Tibial nerve (tissue), 4 donors: ENCODE measurements at regions not wholly inside any gene's neighbourhood (a gene's known extent, or its start where the extent isn't known, plus 50 kb on each side); places are given as distances from the start of the nearest gene placed in this dataset.

Source experiments
- DNase-seq, 2 donors: peaks; one replicate each; pipeline ENCODE4 v3.0.0-alpha.2; 2019; ENCODE audit warnings: low spot score in 2 of 2
- H3K27ac ChIP-seq, 4 donors: fragments of 200-600 bp; sonication (generic) in 3 of 4; one replicate each; pipeline ENCODE4 v1.5.1; 2017 to 2019; ENCODE audit warnings: mild to moderate bottlenecking in 1 of 4
- H3K27me3 ChIP-seq, 2 donors: fragments of 200-600 bp; sonication (generic) in 1 of 2; one replicate each; pipeline versions ENCODE4 v1.5.1 to v1.6.0; 2017 to 2019
- H3K36me3 ChIP-seq, 3 donors: fragments of 200-600 bp; sonication (generic); one replicate each; pipeline ENCODE4 v1.5.1; 2018 to 2019
- H3K4me1 ChIP-seq, 4 donors: fragments of 200-600 bp; sonication (generic) in 3 of 4; one replicate each; pipeline ENCODE4 v1.5.1; 2017 to 2019
- H3K4me3 ChIP-seq, 4 donors: fragments of 200-600 bp; sonication (generic) in 3 of 4; one replicate each; pipeline ENCODE4 v1.5.1; 2017 to 2019; ENCODE audit warnings: mild to moderate bottlenecking in 1 of 4, moderate library complexity in 1 of 4
- H3K9me3 ChIP-seq, 4 donors: fragments of 200-600 bp; sonication (generic) in 3 of 4; one replicate each; pipeline ENCODE4 v1.5.1; 2017 to 2019
- EP300 ChIP-seq, 2 donors: sonication (generic); formaldehyde crosslinking; IDR thresholded peaks; one replicate each; pipeline ENCODE4 v1.6.1; 2017; ENCODE audit warnings: antibody characterized with exemption in 2 of 2, mild to moderate bottlenecking in 1 of 2
- POLR2A ChIP-seq, 2 donors: fragments of 450-650 bp; IDR thresholded peaks; one replicate each; pipeline ENCODE4 v1.6.1; 2017; ENCODE audit warnings: antibody characterized with exemption in 2 of 2, mild to moderate bottlenecking in 2 of 2, moderate library complexity in 2 of 2
- WGBS, 2 donors: methylation state at CpG; one replicate each; pipeline ENCODE4 v1.1.5; 2018; 5-methylcytosine and 5-hydroxymethylcytosine counted together
- TF ChIP-seq, protein P1 (sequence below), 5 experiments: fragments of 200-600 bp in 3 of 5; fragments of 450-650 bp in 2 of 5; sonication (generic) in 3 of 5; IDR thresholded peaks; one replicate each; pipeline ENCODE4 v1.5.1; 2016 to 2019; ENCODE audit warnings: antibody characterized with exemption in 5 of 5, mild to moderate bottlenecking in 3 of 5, moderate library complexity in 2 of 5

DNA sequence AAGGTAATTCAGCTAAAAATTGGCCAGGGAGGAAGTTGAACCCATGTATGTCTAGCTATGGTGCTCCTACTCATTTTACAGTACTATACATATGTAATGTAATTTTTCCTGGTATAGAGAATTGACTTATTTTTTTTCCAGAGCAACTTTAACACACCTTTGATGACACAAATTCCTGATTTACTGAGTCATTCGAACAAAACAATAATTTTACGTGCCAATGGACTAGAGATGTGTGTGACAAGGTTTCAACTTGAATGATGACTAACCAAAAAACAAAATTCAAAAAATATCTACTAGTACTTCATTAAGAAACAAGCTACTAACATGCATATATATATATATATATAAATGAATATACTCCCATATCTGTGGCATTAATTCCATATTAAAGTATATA is 180.5 kb downstream of the KITLG start:
- Histone ChIP-seq H3K4me1 (no peaks in the 10 kb centered on the region), H3K9me3 (peaks cover 0 to 7% (median 0%) of the 10 kb centered on the region in 4 donors), H3K27me3 (no peaks in the 10 kb centered on the region), H3K36me3 (no peaks in the 10 kb centered on the region), H3K27ac (no peak overlapping the region), H3K4me3 (no peak overlapping the region)
- 95 to 99% methylated on average over 2 of the region's 2 CpGs for WGBS, 2 donors
- TF ChIP-seq EP300 (IDR thresholded peaks at IDR 0.05), result no peak
- TF ChIP-seq, protein P1, sequence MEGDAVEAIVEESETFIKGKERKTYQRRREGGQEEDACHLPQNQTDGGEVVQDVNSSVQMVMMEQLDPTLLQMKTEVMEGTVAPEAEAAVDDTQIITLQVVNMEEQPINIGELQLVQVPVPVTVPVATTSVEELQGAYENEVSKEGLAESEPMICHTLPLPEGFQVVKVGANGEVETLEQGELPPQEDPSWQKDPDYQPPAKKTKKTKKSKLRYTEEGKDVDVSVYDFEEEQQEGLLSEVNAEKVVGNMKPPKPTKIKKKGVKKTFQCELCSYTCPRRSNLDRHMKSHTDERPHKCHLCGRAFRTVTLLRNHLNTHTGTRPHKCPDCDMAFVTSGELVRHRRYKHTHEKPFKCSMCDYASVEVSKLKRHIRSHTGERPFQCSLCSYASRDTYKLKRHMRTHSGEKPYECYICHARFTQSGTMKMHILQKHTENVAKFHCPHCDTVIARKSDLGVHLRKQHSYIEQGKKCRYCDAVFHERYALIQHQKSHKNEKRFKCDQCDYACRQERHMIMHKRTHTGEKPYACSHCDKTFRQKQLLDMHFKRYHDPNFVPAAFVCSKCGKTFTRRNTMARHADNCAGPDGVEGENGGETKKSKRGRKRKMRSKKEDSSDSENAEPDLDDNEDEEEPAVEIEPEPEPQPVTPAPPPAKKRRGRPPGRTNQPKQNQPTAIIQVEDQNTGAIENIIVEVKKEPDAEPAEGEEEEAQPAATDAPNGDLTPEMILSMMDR (IDR thresholded peaks at IDR 0.05), result no peak
- no peak for TF ChIP-seq POLR2A (IDR thresholded peaks at IDR 0.05)
- no peak for DNase-seq

- no peak overlapping the region for H3K4me3 ChIP-seq
- H3K27ac ChIP-seq, result no peak overlapping the region
- no peak for DNase-seq
- H3K36me3 ChIP-seq, result no peaks in the 10 kb centered on the region
- no peaks in the 10 kb centered on the region for H3K27me3 ChIP-seq
- TF ChIP-seq, protein P1 (IDR thresholded peaks at IDR 0.05), result no peak
- TF ChIP-seq POLR2A (IDR thresholded peaks at IDR 0.05), result no peak
- no peak for TF ChIP-seq EP300 (IDR thresholded peaks at IDR 0.05)
- peaks cover 0 to 2% (median 0%) of the 10 kb centered on the region in 4 donors for H3K9me3 ChIP-seq
- no peaks in the 10 kb centered on the region for H3K4me1 ChIP-seq
- WGBS, 2 donors, result 91 to 95% methylated on average over 3 of the region's 3 CpGs
These were observed 180.0 kb downstream of the KITLG start for GRCh38 chr12:88400302-88400701.

- Histone ChIP-seq H3K36me3 (no peaks in the 10 kb centered on the region), H3K9me3 (no peaks in the 10 kb centered on the region), H3K27me3 (no peaks in the 10 kb centered on the region), H3K4me1 (no peaks in the 10 kb centered on the region), H3K27ac (no peak overlapping the region), H3K4me3 (no peak overlapping the region)
- 69 to 79% methylated on average over 2 of the region's 2 CpGs for WGBS, 2 donors
- DNase-seq, result no peak
- no peak for TF ChIP-seq POLR2A (IDR thresholded peaks at IDR 0.05)
- TF ChIP-seq EP300 (IDR thresholded peaks at IDR 0.05), result no peak
- TF ChIP-seq, protein P1 (IDR thresholded peaks at IDR 0.05), result no peak
These were observed 179.1 kb downstream of the KITLG start for GRCh38 chr12:88401155-88401554.

DNA sequence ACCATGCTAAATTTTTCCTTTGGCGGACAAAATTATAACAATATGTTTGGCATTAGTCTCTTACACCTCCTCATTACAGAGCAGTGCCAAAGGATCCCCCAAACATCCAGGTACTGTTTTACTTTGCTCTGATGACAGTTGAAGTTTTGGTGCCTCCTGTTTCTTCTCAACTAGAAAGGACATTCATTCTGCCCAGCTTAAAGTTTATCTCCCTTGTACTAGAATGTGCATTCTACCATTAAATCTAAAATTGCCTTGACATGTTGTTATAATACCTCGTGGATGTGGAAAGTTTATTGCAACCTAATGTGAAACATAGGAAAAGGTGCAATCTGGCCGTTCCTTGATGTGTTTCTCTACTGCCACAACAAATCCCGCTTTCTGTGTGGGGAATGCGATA is 173.4 kb downstream of the KITLG start:
- 66 to 80% methylated on average over 5 of the region's 5 CpGs for WGBS, 2 donors
- no peaks in the 10 kb centered on the region for H3K27me3 ChIP-seq
- TF ChIP-seq, protein P1 (IDR thresholded peaks at IDR 0.05), result no peak
- no peak overlapping the region for H3K4me3 ChIP-seq
- DNase-seq, result no peak
- H3K36me3 ChIP-seq, result no peaks in the 10 kb centered on the region
- no peaks in the 10 kb centered on the region for H3K9me3 ChIP-seq
- no peak overlapping the region for H3K27ac ChIP-seq
- no peaks in the 10 kb centered on the region for H3K4me1 ChIP-seq

DNA sequence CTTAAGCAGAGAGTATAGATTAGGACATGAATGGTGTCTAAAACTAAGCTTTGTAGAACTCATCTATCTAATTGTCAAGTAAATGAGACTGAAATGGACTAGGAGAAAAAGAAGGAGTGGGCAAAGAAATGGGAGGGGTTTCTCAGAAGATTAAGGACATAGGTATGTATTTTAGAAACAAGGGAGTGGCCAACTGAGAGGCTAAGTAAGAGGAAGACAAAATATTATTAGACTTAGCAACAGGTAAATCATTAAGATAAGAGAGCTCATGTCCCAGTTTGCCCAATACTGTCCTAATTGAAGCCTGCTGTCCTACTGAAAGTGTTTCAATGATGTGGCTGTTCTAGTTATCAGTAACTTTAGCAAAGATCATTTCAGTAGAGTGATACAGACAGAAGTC is 171.4 kb downstream of the KITLG start:
- DNase-seq, result no peak
- H3K9me3 ChIP-seq, result no peaks in the 10 kb centered on the region
- H3K4me1 ChIP-seq, result no peaks in the 10 kb centered on the region
- no peak overlapping the region for H3K27ac ChIP-seq
- H3K36me3 ChIP-seq, result no peaks in the 10 kb centered on the region
- TF ChIP-seq EP300 (IDR thresholded peaks at IDR 0.05), result no peak
- TF ChIP-seq, protein P1 (IDR thresholded peaks at IDR 0.05), result no peak
- TF ChIP-seq POLR2A (IDR thresholded peaks at IDR 0.05), result no peak
- no peak overlapping the region for H3K4me3 ChIP-seq
- no peaks in the 10 kb centered on the region for H3K27me3 ChIP-seq
